HG03280 (cell line): ENCODE measurements at regions not wholly inside any gene's neighbourhood (a gene's known extent, or its start where the extent isn't known, plus 50 kb on each side); places are given as distances from the start of the nearest gene placed in this dataset.

ENCODE experiments used
- ATAC-seq: cut with Tn5 transposase; IDR thresholded peaks from one replicate; pipeline ENCODE4 v1.9.1; 2021; ENCODE audit warnings: mild to moderate bottlenecking, moderate library complexity; ENCODE audit not compliant: unreplicated experiment

DNA sequence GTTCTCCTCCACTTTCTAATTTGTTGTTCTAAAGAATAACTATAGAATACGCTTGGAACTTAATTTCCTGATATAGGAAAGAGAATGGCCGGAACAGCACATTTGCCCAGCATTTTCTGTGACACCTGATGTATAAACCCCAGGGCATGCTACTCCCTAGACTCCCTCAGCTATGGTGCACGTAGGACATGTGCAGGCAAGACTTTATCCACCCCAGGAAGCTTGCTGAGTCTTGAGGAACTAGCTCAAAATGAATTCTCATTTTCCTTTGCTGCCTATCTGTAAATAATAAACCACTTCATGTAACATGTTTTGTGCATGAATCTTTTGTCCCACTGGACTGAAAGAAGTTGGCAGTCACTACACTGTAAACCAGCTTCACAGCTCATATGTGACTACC is 535.8 kb upstream of the SLITRK1 start:
- ATAC-seq = no peak

DNA sequence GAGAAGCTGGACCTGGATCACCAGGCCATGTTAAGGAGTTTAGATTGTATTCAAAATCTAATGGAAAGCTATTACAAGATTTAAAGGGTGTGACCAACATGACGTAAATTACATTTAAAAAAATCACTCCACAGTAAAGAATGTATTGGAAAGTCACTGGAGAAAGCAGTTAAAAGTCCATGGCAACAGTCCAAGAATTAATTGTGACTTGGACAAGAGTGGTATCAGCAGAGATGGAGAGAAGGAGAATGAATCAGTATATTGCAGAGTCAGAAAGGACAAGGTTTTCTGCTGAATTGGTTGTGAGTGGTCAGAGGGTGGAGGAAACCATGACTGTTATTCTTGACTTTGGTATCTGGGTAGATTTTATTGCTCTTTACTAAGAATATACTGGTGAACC is 535.1 kb upstream of the SLITRK1 start:
- no peak for ATAC-seq

DNA sequence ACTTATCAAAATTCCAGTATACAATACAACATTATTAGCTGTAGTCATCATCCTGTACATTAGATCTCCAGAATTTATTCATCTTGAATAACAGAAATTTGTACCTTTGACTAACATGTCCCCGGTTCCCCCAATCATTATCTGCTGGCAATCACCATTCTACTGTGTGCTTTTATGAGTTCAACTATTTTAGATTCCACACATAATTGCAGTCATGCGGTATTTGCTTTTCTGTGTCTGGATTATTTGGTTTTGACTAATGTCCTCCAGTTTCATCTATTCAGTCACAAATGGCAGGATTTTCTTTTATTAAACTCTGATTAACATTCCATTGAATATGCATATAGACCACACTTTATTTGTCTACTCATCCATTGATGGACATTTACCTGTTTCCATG is 530.7 kb upstream of the SLITRK1 start:
- ATAC-seq = no peak

DNA sequence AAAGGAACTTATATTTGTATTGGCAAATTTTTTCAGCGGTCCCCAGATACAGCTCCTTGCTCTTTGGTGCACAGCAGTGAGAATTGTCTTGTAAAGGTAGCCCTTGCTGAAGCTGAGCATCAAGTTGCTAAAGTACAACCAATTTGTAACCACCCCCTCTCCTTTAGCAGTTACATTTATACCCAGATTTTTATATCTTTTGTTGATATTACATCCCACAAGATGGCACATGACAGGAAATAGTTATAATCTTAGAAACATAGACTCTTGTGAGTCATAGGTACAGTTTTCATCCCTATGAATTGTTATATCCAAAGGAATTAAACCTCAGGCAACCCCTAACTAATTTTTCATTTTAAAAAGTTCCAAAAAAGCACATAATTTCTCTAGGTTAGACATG is 523.0 kb upstream of the SLITRK1 start:
- no peak for ATAC-seq

DNA sequence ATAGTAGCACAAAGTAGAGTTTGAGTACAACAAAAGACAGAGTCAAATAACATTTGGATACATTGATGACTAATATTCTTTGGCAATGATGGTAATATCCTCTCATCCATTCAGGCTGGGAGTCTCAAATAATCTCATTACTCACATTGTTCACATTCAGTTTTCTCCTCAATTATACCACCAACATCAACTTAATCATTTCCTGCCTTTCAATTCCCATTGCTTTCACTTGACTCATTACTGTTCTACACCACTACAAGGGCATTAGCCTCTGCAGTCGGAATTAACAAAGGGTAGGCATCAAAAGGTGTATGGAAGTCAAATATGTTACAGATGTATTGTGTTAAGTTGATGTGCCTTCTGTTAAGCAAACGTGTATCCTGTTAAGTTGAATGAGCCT is 518.4 kb upstream of the SLITRK1 start:
- ATAC-seq = no peak

DNA sequence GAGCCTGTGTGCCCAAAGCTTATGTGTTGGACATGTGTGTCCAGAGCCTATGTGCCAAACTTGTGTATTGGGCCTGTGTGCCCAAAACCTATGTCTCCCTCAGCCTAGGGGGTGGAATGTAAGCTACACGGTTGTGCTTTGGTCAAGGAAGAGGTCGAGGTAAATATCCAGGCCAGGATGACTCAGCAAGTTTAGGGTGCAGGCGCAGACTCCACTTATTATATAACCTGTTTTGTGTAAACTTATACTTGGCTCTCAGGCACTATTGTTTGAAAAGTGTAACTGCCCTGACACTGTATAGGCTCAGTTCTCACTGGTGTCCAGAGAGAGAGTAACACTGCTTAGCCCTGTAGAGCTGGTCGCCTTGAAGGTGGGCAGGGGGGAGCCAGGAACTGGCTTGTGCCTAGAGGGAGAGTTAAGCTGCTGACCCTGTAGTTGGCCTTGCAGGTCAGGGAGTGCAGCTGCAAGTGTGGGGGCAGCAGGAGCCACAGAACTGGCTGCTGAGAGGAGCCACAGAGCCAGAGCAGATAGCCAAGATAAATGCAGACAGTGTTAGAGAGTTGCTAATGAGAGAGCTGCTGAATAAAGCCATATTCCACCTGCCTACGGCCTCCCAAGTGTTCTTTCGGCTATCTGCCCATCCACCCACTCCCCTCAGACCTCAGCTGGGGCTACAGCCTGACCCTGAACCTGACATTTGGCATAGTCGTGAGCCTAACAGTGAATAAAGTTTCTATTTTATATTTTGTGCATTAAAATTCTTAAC is 517.2 kb upstream of the SLITRK1 start:
- ATAC-seq = no peak

DNA sequence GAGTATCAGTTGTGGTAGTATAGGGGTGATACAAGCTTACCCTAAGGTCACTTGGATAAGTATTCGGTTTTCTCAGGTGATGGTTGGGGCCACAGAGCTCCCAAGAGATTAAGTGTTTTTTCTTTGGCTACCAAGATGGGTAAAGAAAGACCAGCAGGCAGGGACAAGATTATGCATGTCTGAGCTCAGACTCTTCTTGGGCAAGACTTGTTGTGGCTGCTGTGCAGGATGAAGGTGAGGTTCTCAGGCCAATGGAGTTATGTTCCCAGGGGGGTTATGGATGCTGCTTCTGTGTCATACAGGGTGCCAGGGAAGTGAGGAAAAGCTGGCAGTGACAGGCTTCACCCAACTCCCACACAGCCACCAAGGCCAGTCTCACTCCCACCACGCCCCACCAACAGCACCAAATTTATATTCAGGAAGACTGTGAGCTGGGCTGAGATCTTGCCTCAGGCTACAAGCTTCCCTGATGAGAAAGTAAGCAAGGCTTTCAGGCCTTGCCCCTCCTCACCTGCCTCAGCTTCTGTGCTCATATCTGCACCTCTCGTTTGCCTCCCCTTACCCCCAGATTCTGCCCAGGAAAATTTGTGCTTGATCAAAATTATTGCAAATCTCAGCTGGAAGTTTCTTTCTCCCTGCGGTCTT is 511.8 kb upstream of the SLITRK1 start:
- no peak for ATAC-seq

DNA sequence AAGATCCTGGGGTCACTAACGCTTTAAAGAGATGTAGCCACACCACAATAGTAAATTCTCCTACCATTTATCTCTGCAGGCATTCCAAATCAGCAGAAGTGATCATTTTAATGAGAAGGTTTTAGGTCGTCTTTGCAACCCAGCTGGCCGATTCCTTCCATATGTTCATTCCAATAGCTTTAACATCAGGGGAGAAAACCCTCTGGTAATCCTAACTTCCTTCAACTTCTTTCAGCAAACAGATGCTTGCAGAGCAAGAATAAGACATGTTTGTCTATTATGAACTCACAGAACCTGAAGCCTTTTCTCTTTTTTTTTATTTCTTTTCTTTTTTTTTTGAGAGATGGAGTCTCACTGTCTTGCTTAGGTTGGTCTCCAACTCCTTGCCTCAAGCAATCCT is 498.6 kb upstream of the SLITRK1 start:
- ATAC-seq = no peak

DNA sequence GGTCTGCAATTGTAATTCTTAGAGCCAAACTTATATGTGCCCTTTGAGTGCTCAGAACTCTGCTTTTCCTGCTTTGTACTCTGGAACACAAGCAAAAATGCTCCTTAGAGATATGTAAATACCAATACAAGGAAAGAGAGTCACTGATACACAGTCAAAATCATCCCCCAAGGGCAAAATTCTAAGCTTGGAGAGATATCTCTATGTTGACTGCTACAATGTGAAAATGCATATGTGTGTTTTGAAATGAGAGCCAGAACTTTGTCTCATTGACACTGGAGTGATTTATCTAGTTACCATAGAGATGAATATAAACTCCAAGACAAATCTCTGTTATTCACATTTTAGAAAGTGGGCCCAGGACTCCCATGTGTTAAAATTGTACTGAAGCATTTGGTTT is 494.8 kb upstream of the SLITRK1 start:
- no peak for ATAC-seq

DNA sequence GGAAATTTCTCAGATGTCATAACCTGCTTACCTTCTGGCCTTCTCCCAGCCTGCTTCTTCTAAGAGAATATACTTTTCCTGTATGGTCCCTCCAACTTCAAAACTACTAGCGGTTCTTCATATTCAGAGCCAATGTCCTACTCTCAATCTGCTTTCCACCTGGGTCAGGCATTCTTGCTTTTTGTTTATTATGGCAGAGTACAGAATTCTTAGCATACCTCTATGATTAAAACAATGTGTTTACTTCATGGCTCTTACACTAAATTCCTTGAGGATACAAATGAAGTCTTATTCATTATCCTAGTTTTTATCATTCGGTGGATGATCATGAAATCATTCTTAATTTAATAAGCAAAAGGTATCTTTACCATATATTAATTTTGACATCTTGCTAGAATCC is 484.2 kb upstream of the SLITRK1 start:
- no peak for ATAC-seq

DNA sequence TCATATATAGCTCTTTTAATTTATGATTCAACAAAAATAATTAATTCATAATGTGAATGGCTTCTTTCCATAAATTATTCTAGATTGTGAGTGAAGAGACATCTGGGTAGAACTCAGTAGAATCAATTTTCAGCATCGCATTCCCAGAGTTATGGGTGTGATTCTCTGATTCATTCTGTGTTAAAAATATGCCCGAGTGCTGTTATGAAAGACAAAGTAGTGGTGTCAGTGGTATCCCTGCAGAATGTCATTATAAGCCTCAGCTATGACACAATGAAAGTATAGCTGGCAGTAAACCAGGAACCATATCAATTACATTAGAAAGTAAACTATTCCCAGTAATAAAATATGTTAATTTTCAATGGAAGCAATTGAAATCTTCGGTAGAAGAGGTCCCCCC is 480.5 kb upstream of the SLITRK1 start:
- ATAC-seq = no peak

DNA sequence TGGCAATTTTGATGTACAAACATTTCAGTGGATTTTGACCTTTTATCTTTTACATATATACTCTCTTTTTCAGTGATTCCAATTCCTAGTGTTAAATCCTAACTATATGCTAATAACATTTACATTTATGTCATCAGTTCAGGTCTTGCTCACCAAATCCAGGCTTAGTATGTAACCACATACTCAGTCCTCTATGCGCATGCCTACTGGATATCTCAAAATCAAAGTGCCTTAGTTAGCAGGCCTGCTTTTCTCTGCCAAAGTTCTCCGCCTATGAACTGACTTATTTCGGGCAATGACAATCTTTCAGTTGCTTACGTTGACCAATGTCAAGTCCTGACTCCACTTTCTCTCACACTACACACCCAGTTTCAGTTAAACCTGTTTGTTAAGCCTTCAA is 478.5 kb upstream of the SLITRK1 start:
- ATAC-seq = no peak

DNA sequence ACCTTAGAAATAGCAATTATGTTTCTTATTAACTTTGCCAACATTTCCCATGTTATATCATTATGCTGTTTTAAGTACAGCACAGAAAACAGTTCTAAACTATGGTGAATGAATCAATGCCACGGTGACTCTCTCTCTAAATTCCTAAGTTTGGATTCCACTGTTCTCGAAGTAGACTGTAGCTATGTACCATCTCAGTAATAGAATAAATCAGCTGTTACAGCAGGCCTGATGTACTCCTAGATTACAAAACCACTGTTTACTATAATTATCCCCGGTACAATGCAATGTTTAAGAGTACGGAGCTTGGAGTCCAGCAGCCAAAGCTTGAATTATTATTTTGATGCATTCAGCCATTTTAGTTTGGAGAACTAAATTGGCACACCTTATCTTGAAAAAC is 476.3 kb upstream of the SLITRK1 start:
- ATAC-seq = no peak

DNA sequence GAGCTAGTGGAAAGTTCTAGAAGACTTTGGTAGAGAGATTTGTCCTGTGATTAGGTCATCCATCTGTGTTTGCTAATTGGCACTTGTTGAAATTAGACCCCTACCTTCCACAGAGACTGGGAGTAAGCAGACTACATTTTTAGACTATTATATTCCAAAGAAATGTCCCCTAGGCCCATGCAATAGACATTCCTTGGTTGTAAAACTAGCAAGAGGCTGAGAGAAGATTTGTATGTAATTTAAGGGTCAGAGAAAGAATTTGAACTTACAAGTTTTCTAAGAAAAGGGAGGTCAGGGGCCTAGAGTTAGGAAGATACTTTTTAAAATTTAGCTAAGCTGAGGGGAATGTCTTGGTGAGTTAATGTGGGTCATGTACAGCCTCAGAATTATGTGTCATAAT is 470.7 kb upstream of the SLITRK1 start:
- ATAC-seq = no peak

DNA sequence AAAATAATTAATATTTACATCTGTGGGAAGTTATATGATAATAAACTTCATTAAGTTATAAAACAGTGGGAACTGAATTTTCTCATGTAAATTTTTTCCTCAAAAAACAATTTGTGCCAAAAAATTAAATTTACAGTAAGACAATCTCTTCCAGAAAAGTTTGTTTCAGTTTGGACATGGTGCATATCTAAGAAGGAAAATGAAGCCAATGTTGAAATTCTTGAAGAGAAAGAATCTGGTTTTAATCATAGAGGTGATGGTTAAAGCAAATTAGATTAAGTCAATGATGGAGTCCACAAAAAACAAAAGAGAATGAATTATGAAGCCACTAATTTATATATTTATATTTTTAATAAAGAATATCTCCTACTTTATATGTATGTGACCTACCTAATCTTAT is 457.2 kb upstream of the SLITRK1 start:
- ATAC-seq = no peak

DNA sequence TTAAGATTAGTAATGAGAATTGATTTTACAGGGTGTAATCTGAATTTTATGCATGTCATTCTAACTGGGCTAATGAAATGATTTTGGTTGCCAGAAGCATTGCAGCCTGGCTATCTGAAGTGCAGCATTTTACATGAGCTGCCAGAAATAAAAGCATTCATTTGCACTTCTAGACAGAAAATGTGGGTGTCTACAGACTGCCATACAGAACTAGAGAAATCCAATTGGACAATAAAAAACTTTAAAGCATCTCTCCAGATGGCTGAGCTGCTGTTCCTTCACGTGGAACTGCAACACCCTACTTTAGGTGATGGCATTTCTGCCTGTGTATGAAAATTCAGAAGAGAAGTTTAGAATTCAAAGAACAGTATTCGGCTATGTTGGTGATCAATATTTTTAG is 450.1 kb upstream of the SLITRK1 start:
- ATAC-seq = no peak

DNA sequence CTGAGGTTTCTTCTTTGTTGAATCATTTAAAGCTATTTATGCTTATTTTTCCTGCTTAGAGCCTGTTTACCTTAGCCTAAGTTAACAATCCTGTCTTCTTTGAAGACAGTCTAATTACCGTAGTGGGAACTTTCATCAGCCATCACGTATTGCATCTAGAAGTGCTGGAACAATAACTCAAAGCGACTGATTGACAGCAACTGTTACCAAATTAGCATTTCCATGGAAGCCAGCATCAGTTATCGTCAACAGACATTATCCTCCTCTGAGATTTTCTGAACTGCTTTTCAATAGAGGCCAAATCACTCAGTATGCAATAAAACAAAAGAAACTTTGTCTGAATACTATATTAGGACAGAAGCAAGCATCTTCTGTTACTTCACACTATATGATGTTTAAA is 433.3 kb upstream of the SLITRK1 start:
- ATAC-seq = no peak

DNA sequence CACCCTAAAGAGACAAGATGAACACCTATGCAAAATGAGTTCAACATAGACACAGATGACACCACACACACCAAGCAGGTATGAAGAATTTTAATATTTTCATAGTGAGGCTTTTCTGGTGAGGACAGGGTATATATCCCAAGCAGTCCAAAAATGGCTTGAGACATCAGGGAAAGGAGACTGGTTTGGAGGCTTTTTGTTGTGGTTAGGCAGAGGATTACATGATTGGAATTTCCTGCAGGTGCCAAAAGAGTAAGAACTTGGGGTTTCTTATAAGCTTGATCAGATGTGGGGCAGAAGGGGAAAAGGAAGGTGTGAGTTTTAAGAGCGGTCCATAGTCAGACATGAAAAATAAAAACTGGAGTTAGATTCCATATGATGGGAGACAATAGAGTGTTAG is 420.8 kb upstream of the SLITRK1 start:
- no peak for ATAC-seq

DNA sequence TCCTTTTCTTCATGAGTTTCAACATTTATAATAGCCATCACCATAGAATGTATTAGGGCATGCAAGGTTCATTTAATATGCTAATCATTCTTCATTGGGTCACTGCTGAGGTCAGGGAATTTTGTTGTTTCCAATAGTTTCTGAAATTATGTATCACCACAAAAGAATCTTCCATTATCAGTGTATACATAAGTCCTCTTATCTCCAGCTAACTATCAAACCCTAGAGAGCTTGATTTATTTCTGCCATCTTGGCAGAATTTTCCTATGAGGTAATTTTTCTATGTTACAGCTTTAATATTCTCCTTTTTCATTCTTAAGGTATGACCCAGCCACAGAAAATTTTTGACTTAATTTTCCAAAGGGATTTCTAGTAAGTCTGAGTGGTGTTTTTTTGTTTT is 415.0 kb upstream of the SLITRK1 start:
- ATAC-seq = no peak

DNA sequence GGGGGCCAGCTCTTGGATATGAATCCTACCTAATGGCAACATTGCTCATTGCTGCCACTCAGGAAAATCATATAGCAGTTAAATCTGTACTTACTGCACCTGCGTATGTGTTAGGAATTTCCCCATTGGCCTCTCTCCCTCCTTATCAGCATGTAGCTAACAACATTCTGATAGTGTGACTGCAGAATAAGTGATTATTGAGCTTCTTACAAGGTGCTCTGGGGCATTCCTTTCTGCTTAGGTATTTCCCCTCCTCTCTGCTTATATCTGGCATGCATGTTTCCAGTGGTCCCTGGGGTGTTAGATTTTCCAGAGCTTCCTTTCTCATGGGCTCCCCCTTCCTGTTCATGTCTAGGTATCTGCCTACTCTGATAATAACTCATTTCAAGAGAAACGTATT is 414.1 kb upstream of the SLITRK1 start:
- ATAC-seq = no peak

DNA sequence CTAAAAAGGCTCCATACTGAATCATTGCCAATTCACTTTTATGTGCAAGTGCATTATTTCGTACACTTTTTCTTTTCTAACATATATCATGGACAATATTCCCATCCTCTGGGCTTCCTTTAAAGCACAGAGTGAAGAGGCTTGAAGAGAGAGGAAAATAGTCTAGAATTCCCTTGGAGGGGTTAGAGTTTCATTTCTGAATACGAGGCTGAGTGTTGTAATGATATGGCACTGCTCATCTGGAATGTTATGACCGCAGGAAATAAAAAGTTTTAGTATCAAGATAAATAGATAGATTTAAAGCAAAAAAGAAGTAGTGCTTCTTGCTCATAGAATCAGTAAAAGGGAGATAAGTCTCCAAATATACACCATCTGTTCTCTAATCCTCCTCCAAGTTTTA is 412.3 kb upstream of the SLITRK1 start:
- ATAC-seq = no peak

DNA sequence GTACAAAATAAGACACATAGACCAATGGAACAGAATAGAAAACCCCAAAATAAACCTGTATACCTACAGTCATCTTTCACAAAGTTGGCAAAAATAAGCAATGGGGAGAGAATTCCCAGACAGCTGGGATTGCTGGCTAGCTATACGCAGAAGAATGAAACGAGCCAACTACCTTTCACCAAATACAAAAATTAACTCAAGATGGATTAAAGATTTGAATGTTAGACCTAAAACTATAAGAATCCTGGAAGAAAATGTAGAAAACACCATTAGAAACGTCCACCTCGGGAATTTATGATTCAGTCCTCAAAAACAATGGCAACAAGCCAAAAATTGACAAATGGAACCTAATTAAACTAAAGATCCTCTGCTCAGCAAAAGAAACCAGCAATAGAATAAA is 408.1 kb upstream of the SLITRK1 start:
- ATAC-seq = no peak

DNA sequence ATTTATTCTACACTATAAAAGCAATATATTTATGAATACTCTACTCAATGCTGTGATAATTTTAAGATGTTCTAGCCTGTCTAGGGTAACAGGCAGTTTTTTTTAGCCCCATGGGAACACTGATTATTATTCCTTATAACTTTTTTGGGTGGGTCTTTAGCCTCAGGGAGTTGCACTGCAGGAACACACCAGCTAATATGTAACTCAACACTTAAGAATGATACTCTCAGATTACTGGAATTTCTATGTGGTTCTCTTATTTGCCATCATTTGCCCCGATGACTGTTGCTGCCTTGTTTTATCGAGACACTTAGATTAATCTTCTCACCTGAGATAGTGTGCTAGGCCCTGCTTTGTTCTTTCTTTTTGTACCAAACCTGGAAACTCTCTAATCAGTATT is 396.9 kb upstream of the SLITRK1 start:
- no peak for ATAC-seq
